Pulmonary artery endothelial cell (primary cell): ENCODE measurements at regions not wholly inside any gene's neighbourhood (a gene's known extent, or its start where the extent isn't known, plus 50 kb on each side); places are given as distances from the start of the nearest gene placed in this dataset.

Source experiments
- DNase-seq: peaks from one replicate; pipeline ENCODE4 v3.0.0-alpha.2; 2011; ENCODE audit warnings: low read depth, low spot score

DNA sequence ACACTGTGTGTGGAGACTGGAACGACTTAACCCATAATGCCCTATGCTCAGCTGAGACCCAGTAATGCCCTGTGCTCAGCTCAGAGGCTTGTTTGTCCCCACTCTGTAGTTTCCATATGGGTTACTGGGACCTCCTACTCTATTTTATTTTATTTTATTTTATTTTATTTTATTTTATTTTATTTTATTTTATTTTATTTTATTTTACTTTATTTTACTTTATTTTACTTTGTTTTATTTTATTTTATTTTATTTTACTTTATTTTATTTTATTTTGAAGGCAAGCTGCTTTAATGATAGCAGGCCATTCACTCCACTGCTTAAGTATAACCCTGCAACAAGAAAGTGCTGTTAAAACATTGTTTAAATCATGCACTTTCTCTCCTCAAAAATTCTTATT is 603.4 kb upstream of the JAG1 start:
- DNase-seq: no peak

DNA sequence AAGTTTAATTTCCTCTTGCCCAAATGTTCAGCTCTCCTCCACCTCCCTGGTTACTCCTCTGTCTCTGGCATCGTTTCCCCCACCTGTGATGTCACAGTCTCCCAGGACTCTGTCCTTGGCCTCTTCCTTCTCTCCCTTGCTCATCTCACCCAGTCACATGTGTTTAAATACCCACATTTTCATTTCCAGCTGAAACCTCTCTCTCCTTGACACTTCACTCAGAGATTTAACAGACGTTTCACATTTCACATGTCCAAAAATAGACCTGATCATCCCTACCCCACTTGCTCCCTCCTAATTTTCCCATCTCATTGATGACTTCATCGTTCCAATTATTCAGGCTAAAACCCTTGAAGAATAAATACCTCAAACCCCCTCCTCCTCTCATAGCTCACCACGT is 604.1 kb upstream of the JAG1 start:
- DNase-seq: no peak

DNA sequence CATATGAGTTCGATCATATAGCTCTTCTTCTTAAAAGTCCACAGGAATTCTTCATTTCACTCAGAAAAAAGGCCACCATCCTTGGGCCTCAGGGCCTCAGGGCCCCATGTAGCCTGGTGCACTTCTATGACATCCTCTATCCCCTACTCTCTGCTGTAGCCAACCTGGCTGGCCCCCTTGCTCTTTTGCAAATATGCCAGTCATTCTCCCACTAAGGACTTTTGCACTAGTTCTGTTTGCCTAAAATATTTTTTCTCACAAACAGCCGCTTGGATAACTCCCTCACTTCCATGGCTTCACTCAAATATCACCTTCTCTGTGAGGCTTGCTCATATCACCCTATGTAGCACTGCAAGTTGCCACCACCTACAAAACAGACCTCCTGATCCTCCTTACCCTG is 604.7 kb upstream of the JAG1 start:
- DNase-seq: no peak

DNA sequence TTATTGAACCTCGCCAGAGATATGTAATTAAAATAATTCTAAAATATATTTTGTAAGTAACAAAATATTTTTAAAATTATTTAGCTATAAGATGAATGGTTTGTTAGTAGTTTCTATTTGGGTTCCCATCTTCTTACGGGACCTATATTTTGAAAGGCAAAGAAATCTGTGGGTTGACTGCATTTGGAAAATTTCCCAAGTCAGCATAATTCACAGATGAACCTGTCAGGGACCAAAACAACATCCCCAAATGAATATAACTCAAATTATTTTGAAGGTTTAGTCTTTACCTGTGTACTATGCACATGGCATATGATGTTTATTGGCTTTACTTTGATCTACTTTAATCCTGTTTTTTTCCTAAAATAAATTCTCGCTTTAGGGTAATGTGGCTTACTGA is 607.4 kb upstream of the JAG1 start:
- DNase-seq: no peak

DNA sequence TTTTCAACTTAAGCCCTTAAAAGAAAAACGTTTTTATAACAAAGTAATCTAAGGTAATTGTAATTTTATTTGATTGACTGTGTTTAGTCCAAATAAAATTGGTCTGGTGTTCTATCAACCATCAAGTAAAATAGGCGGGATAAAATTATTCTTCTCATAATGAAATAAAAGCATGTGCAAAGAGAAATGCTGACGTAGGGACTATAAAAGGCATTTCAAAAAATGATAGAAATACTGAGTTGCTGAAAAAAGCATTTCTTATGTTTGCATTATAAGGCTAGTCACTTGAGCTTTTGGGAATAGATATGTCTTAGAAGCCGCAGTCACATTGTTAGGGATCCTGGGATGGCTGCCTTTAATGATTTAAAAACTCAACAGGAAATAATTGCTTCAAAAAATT is 608.0 kb upstream of the JAG1 start:
- no peak for DNase-seq

DNA sequence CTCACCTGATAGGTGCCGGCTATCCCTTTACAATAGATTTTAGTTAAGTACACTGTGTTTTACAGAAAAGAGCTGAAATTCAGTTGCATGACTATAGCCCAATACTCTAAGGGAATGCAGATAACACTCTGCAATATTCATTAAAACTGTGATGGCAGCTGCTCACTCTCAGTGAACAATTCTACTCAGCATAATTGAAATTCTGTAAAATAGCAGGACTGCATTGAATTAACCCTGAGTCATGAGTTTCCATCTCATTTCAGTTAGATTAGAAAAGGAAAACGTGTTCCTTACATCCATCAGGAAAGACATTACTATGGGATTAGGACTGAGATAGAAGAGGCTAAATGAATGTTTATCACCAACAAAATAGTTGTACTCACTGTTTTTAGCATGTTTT is 613.3 kb upstream of the JAG1 start:
- no peak for DNase-seq

DNA sequence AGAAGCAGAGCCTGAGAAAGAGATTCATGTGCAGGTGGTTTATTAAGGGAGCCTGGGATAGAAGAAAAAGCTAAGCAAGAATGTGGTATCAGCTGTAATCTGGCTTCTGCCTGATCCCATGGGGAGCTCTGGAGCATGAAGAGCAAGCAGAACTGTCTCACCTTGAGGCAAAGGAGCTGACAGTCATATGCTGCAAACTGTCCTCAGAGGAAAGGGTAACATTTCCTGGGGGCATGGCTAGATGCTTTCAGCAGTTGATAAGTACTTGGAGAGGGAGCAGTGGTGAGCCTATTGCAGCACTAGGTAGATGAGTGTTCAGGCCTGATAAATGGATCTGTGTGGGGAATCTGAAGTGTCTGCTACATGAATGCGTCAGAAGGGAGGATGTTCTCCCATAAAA is 621.5 kb upstream of the BTBD3 start:
- no peak for DNase-seq

DNA sequence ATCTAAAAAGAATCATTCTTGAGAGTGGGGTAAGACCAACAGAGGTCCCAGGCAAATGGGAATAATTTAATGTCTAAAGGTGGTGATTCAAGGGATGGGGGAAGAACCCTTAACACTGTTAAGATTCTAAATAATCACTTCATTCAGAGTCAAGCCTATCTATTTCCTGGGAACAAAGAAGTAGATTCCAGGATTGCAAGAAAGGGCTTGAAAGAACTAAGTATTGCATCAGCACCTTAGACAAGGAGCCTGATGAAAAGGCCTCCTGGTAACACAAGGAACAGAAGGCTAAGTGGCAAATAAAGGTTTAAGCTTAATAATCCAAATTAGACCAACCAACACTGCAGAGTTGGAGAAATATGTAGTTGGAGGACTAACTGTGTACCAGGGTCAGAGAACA is 620.7 kb upstream of the BTBD3 start:
- no peak for DNase-seq

DNA sequence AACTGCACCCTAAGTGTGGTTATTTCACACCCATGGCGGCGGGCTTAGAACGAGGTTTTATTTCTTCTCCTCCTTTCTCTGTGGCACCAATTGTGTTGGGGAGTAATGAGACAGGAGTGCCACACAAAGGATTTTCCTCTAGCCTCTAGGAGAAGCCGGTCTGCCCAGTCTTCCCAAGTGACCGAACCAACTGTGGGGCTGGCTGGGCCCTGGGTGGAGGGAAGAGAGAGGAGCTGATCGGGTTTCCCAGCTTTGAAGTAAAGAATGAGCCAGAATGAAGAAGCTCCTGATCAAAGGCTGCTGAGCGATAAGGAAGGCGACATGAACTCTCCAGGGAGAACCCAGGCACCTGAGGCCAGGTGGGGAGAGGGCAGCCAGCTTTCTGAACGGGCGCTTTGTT is 616.0 kb upstream of the BTBD3 start:
- no peak for DNase-seq

DNA sequence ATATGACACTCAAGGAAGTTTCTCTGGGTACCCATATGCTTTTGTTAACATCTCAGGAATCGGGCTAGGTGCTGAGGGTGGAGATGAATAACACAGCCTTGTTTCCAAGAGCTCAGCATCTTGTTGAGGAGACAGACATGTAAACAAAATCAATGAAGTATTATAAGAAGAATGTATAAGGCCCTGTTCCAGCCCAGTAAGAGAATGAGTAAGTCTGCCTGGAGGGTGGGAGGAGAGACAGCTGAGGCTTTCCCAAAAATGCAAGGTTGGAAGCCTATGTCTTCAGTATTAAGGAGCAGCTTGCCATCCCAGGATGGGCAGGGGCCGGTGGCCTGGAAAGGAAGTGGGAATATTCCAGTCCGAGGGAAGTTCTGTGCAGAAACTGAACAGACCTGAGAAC is 615.3 kb upstream of the BTBD3 start:
- no peak for DNase-seq

DNA sequence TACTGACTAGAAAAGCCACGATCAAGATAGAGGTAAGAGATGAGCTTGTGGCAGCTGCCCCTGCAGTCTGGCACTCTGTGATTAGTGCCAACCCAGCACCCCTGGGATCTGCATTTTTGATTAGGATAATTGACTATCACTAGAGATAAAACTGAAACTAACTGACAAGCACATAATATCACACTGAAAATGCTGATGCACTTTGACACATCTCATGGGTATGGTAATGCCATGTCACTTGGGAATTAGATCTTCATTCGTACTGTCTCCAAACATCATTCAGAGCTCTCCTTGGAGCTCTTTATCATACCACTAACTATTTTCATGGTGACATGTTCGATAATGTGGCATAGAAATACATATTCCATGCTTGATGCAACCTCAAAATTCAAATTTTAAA is 612.9 kb upstream of the BTBD3 start:
- DNase-seq: no peak

DNA sequence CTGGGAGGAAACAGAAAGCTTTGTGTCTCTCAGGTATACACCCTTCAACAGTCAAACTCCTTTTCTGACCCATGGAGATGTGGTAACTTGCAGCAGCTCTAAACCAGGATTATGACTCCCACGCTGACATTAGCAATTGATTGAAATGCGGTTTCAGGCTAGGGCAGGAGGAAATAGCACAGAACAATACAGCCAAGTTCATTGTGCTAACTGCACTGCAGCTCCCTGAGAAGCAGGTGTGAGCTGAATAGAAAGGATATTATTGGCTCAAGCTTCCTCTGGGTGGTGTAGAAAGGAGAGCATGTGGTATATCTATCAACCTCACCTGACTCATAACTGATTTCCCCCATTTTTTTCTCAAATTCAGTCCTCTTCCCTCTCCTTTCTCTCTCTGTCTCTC is 612.3 kb upstream of the BTBD3 start:
- DNase-seq: no peak

DNA sequence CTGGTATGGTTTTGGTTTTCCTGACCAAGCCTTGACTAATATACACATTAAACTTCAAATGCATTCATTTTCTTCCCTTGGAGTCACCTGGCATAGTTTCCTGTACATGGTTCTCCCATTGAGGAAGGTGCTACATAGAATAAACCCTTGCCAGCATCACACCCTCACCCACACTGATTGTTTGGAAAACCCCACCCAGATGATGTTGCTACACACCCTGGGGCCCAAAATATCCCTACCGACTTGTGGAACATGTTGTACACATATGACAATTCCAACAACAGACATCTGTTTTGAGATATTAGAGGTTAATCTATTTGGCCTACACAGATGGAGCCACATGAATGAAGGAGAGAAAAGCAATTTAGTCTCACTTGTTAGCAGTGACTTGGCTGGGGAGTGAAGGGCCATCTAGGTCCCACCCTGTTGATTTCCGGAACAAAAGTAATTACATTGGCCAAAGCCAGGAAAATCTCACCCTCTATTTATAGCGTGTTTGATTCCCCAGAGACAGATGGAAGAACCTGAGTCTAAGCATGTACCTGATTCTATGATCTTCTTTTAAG is 606.0 kb upstream of the BTBD3 start:
- no peak for DNase-seq

DNA sequence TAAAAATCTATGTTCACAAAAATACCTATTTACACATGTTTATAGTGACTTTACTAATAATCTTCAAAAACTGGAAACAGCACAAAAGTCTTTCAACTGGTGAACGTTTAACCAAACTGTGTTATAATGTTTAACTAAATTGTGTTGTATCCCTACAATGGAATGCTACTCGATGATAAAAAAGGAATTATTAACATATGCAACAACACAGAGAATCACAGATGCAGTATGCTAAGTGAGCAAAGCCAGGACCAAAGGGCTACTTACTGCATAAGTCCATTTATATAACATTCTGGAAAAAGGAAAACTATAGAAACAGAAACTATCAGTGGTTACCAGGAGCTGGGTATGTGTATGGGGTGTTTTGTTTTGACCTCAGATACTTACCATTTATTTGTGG is 602.2 kb upstream of the BTBD3 start:
- DNase-seq: no peak

DNA sequence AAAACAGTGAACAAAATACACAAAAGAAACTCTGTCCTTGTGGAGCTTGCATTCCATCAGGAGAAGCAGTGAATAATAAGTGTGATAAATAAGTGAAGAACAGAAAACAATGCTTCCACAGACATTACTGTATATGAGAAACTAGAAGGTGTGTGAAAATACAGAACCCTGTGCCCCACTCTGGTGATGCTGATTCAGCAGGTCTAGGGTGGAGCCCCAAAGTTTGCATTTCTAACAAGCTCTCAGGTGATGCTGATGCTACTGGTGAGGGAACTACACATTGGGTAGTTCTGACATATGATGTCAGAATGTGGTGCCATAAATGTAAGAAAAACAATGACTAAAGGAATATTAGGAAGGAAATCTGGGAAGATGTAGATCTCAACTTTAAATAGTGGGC is 601.4 kb upstream of the BTBD3 start:
- no peak for DNase-seq

DNA sequence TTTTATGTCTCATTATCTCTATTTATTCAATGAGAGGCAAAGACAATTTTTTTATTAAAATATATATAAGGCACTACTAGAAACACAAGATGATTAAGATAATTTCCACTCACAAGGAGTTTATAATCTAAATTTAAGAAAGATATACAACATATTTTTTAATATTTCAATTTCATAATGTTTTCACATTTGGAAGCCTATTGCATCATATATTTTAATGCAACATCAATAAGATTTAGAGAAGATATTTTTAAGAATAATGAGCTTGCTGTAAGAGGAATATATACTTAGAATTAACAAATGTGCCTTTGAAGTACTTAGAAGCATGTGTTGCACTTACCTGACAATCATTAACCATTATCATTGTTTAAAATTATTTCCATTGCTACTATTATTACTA is 597.7 kb upstream of the BTBD3 start:
- no peak for DNase-seq

DNA sequence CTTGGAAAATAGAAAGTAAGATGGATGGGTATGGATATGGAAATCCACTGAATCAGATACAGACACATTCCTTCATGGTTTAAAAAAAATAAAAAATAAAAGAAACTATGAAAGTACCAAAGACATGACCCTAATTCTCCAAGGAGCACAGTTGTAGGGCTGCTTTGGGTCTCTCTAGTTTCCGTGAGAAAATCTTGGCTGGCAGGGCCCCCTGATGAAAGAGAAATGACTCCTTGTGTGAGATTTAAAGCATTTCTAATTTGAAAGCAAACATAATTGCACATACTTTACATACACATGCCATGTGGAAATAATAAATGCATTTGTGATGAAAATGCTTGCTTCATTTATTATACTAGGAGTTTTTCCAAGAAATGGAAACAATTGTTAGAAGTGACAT is 593.9 kb upstream of the BTBD3 start:
- no peak for DNase-seq

DNA sequence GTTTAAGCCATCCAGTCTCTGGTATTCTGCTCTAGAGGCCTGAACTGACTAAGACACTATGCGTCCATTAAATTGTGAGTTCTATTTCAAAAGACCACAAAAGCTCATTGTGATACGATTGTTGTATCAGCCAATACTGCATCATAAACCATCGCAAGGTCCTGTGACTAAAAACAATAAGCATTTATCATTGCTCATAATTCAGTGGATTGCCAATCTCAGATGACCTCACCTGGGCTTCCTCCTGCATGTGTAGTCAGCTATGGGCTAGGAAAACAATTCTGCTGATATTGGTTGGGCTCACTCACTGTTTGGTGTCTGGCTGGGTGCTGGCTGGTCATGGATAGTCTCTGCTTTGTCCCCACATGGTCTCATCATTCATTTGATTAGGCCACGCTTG is 592.7 kb upstream of the BTBD3 start:
- no peak for DNase-seq

DNA sequence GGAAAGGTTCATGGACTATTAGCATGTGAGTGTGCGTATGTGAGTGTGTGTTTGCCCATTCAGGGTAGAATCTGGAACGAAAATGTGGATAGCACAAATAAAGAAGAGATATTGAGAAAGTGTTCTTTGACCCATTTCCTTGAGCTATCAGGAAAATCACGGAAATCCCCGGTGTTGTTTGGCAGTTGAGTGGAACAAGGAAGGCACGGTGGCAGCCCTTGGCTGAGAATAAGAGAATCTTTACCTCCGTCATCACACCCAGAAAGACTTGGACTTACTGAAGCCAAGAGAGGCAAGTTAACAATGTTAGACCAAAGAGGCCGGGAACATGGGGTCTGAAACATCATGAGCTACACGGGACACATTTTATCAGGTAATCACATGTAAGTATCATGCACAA is 588.9 kb upstream of the BTBD3 start:
- DNase-seq: no peak

DNA sequence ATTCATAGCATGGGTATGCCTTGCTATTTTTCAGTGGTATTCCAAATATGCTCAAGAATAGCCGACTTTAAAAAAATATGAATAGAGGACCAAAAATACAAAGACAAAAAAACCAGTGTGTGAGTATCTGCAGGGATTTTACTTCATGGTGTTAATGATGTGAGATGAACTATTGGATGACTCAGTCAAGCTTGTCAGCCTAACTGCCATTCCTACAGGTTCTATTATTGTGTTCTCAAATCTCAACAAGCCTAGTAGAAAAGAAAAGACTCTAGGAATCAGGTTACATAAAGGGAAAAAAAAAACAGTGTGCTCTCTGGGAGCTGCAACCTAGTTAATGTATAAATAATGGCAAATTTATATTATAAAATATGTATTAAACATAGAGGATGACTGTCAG is 588.4 kb upstream of the BTBD3 start:
- no peak for DNase-seq

DNA sequence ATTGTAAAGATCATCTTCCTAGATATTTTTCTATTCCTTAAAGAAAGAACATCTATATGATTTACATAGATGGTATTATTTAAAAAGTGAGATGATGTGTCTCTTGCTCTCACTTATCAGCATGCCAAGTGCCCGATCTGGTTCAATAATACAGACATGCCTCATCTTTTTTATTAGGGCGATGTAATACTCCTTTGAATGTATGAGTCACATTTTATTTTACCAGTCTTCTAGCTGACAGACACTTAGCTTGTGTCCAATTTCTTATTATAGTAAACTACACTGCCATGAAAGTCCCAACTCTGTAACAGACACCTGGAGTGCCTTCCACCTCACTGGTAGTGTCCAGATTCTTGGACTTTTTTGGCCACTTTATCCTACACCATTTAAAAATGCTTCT is 586.6 kb upstream of the BTBD3 start:
- no peak for DNase-seq

DNA sequence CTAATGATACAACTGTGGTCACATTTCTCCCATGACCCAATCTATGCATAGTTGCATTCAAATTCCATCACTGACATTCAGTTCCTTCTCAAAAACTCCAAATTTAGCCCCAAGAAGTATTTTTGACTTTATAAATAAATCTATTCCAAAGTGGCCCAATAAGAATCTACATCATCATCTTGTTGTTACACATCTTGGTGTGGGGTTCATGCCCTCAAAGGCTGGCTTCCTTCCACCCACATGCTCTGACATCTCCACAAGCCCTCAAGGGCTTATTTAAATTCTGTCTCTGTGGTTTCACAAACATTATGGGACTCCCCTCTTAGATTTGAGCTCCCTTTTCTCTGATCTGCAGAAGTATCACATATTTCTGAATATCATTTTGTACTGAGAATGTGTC is 585.3 kb upstream of the BTBD3 start:
- no peak for DNase-seq

DNA sequence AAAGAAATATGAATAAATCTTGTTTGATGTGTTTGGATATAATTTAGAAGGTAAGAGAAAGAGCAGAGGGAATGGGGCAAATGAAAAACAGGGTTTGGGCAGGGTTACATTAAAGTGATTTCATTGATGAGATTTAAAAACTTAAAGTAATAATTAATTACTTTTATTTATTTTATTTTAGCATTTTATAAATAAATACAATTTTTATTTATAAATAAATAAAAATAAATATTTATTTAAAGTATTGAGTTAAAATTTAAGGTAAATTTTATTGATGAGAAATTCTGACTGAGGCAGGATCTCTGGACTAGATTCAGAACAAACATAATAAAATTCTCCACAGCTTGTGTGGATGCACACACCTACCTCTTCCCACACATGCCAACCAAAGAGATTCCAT is 584.1 kb upstream of the BTBD3 start:
- no peak for DNase-seq

DNA sequence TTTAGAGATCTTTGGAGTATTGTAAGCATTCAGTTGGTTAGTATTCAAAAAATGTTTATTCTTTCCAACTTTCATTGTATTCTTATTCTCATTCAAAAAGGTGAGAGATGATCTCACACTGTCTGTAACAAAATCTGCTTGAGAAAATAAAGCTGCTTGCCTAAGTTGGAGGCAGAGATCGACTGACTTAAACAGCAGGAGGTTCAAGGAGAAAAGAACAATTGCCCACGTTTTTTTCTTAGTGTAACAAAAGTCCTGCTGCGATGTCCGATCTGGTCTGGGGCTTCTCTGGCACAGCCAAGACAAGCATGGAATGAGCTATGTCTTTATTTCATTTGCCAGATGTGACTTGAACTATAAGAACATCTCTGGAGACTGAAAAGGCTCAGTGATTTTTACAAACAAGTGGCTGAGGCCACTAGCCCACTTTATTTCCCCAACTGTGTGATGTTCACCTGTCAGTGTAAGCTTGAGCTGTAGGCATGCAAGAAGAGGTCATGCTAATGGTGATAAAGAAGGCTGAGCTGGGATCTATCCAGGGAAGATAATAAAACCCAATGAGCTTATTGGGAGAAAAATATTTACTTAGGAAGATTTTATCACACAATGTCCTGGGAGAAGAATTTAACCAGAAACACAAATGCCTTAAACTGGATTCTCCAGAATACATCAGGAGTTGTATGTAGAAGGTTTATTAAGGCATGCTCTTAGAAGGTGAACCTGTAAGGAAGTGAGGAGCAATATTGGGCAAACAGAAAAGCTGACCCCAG is 580.1 kb upstream of the BTBD3 start:
- no peak for DNase-seq
